Fibroblast of lung (primary cell): ENCODE measurements at regions not wholly inside any gene's neighbourhood (a gene's known extent, or its start where the extent isn't known, plus 50 kb on each side); places are given as distances from the start of the nearest gene placed in this dataset.
A peak's percentile ranks its signal among the peaks of the same experiment; 100 is the strongest.

Experiments
- DNase-seq, 2 donors: peaks; one replicate each; pipeline versions ENCODE4 v3.0.0 to v3.0.0-alpha.2; 2010; ENCODE audit warnings: low read depth in 2 of 2
- H2AFZ ChIP-seq: 2 replicates; pipeline ENCODE4 v1.5.1; 2012; ENCODE audit warnings: low read length, control low read depth, inconsistent platforms
- H3K27ac ChIP-seq: 2 replicates; pipeline ENCODE4 v1.5.1; 2011; ENCODE audit warnings: low read length, control low read depth; ENCODE audit not compliant: insufficient read depth
- H3K27me3 ChIP-seq: 2 replicates; pipeline ENCODE4 v1.5.1; 2011; ENCODE audit warnings: mild to moderate bottlenecking, low read length; ENCODE audit not compliant: control insufficient read depth, insufficient read depth
- H3K36me3 ChIP-seq: 2 replicates; pipeline ENCODE4 v1.5.1; 2011; ENCODE audit warnings: low read length; ENCODE audit not compliant: control insufficient read depth, insufficient read depth
- H3K4me1 ChIP-seq: 2 replicates; pipeline ENCODE4 v1.5.1; 2011; ENCODE audit warnings: low read length; ENCODE audit not compliant: control insufficient read depth, insufficient read depth; ENCODE audit errors: extremely low read depth
- H3K4me2 ChIP-seq: 2 replicates; pipeline ENCODE4 v1.5.1; 2011; ENCODE audit warnings: low read length, control low read depth; ENCODE audit not compliant: insufficient read depth; ENCODE audit errors: extremely low read depth
- H3K4me3 ChIP-seq, 4 experiments: fragments of 200-600 bp in 1 of 4; sonication (generic) in 1 of 4; replicated peaks in 1 of 4; 2 replicates each; pipeline ENCODE4 v1.5.1; 2011 to 2016; ENCODE audit warnings: low read length in 4 of 4, low read depth in 3 of 4, mild to moderate bottlenecking in 3 of 4, control low read depth in 2 of 4, inconsistent platforms in 1 of 4, mixed read lengths in 1 of 4; ENCODE audit not compliant: insufficient read depth in 1 of 4; ENCODE audit errors: control extremely low read depth in 1 of 4
- H3K79me2 ChIP-seq: 2 replicates; pipeline ENCODE4 v1.5.1; 2012; ENCODE audit warnings: mild to moderate bottlenecking, low read length, inconsistent platforms; ENCODE audit not compliant: control insufficient read depth, insufficient read depth
- H3K9ac ChIP-seq: 2 replicates; pipeline ENCODE4 v1.5.1; 2011; ENCODE audit warnings: mild to moderate bottlenecking, low read length, control low read depth; ENCODE audit not compliant: insufficient read depth
- H3K9me3 ChIP-seq: 2 replicates; pipeline ENCODE4 v1.5.1; 2012; ENCODE audit warnings: low read depth, low read length; ENCODE audit not compliant: control insufficient read depth, insufficient read depth
- H4K20me1 ChIP-seq: 2 replicates; pipeline ENCODE4 v1.5.1; 2011; ENCODE audit warnings: low read length; ENCODE audit not compliant: control insufficient read depth, insufficient read depth; ENCODE audit errors: extremely low read depth
- EZH2 ChIP-seq: IDR thresholded peaks from 2 replicates; pipeline ENCODE4 v1.5.1; 2012; ENCODE audit warnings: low read length, control low read depth, mild to moderate bottlenecking; ENCODE audit errors: missing control alignments
- TF ChIP-seq, protein P1 (sequence below), 2 donors: IDR thresholded peaks in 1 of 2; conservative IDR thresholded peaks in 1 of 2; 1 replicate in 1 of 2; 2 replicates in 1 of 2; pipeline ENCODE4 v1.5.1; 2011 to 2012; ENCODE audit warnings: low read length in 2 of 2, control low read depth in 1 of 2, inconsistent platforms in 1 of 2, low read depth in 1 of 2, mild to moderate bottlenecking in 1 of 2

DNA sequence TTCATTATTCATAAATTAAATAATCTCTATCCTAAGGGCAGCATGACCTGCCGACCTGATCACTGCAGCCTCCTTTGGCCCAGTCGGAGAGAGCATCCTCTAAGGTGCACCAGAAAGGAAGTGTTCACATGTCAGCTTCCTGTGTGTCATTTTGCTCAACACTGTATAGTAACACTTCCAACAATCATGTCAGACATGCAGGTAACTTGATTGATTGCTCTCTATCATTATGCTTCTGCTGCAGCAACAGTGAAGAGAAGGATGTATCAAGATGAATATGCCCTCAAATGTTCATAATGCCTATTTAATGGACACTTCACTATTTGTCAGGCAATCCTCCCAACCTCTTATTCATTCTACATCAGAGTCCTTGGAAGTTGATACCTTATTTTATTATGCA is 332.3 kb downstream of the CDH7 start:
- Histone ChIP-seq H4K20me1 (no peaks in the 10 kb centered on the region), H3K9me3 (no peaks in the 10 kb centered on the region), H3K9ac (no peak overlapping the region), H3K4me1 (no peaks in the 10 kb centered on the region), H2AFZ (no peak overlapping the region), H3K27ac (no peak overlapping the region), H3K4me3 (no peak overlapping the region), H3K27me3 (no peaks in the 10 kb centered on the region), H3K4me2 (no peak overlapping the region), H3K79me2 (no peaks in the 10 kb centered on the region), H3K36me3 (no peaks in the 10 kb centered on the region)
- TF ChIP-seq, protein P1, sequence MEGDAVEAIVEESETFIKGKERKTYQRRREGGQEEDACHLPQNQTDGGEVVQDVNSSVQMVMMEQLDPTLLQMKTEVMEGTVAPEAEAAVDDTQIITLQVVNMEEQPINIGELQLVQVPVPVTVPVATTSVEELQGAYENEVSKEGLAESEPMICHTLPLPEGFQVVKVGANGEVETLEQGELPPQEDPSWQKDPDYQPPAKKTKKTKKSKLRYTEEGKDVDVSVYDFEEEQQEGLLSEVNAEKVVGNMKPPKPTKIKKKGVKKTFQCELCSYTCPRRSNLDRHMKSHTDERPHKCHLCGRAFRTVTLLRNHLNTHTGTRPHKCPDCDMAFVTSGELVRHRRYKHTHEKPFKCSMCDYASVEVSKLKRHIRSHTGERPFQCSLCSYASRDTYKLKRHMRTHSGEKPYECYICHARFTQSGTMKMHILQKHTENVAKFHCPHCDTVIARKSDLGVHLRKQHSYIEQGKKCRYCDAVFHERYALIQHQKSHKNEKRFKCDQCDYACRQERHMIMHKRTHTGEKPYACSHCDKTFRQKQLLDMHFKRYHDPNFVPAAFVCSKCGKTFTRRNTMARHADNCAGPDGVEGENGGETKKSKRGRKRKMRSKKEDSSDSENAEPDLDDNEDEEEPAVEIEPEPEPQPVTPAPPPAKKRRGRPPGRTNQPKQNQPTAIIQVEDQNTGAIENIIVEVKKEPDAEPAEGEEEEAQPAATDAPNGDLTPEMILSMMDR (conservative IDR thresholded peaks at IDR 0.05 in 1 of 2, IDR thresholded peaks at IDR 0.05 in 1 of 2; ENCODE audit: low read depth in 1 of 2, low read length in 2 of 2) = no peak
- no peak for TF ChIP-seq EZH2
- DNase-seq = no peak

DNA sequence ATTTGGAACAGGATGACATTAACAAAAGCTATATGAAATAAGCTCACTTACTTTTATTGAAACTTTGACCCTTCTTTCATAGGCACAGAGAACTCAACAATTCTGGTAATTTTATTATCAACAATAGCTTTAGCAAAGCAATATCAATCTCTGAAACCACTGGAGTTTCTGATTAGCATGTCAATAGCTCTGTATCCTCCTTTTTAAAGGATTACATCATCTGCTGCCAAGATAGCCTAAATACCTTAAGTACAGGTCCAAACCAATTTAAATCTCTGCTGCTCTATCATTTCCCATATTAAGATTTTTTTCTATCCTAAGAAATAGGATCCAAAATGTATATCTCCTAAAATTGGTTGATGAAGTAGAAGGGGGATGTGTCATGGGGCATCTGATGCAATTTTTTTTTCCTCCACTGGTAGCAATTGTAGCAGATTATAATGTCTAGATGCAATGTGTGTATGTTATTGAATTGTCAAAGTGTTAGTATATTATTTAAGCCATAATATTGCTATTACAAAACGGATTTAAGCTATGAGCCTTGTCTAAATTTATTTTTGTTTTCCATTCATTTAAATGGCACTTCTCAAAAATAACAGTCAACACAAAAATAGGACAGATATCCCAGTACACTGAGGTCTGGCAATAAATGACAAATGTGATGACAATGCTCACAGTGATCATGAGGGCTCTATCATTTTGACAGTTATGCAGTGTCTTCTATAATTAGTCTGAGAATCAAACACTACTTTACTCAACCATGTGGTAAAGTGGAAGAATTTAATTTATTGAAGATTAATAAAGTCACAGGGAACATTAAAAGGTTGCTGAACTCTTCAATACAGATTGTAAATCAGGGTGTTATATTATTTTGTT is 328.4 kb downstream of the CDH7 start:
- Histone ChIP-seq H3K4me2 (no peak overlapping the region), H4K20me1 (no peaks in the 10 kb centered on the region), H3K36me3 (no peaks in the 10 kb centered on the region), H3K4me3 (no peak overlapping the region), H3K79me2 (no peaks in the 10 kb centered on the region), H3K4me1 (no peaks in the 10 kb centered on the region), H2AFZ (no peak overlapping the region), H3K9me3 (no peaks in the 10 kb centered on the region), H3K27ac (no peak overlapping the region), H3K9ac (no peak overlapping the region), H3K27me3 (no peaks in the 10 kb centered on the region)
- DNase-seq = no peak
- TF ChIP-seq, protein P1 (conservative IDR thresholded peaks at IDR 0.05 in 1 of 2, IDR thresholded peaks at IDR 0.05 in 1 of 2; ENCODE audit: low read depth in 1 of 2, low read length in 2 of 2) = no peak
- TF ChIP-seq EZH2 = no peak

DNA sequence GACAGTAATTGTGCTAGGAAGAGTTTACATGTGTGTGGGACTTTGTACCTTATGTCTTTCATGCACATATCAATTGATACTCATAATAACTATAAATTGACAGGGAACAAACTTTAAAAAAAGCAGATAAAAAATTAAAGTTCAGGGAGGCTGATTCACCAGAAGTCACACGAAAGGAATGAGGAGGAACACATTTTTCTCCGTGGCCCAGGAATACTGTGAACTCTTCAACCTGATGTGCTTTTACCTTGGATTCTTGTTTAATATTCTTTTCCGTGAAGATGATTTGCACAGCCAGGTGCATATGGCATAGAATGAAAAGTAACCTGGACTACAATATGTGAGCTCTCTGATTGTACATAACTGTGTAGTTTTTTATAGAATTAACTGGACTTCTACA is 326.3 kb downstream of the CDH7 start:
- no peaks in the 10 kb centered on the region for H4K20me1 ChIP-seq
- H3K36me3 ChIP-seq = no peaks in the 10 kb centered on the region
- H2AFZ ChIP-seq = no peak overlapping the region
- H3K9ac ChIP-seq = no peak overlapping the region
- TF ChIP-seq EZH2 = no peak
- TF ChIP-seq, protein P1 (conservative IDR thresholded peaks at IDR 0.05 in 1 of 2, IDR thresholded peaks at IDR 0.05 in 1 of 2; ENCODE audit: low read depth in 1 of 2, low read length in 2 of 2) = no peak
- DNase-seq = peak in 1 of 2 donors; percentile 9
- H3K79me2 ChIP-seq = no peaks in the 10 kb centered on the region
- H3K27me3 ChIP-seq = no peaks in the 10 kb centered on the region
- no peaks in the 10 kb centered on the region for H3K4me1 ChIP-seq
- H3K4me3 ChIP-seq = no peak overlapping the region
- H3K9me3 ChIP-seq = no peaks in the 10 kb centered on the region
- no peak overlapping the region for H3K27ac ChIP-seq
- no peak overlapping the region for H3K4me2 ChIP-seq
